NCI-H524 (cell line): ENCODE measurements at regions not wholly inside any gene's neighbourhood (a gene's known extent, or its start where the extent isn't known, plus 50 kb on each side); places are given as distances from the start of the nearest gene placed in this dataset.
A peak's percentile ranks its signal among the peaks of the same experiment; 100 is the strongest.
"Not testable (repeated sequence)": the region's sequence is repeated elsewhere in the genome, so short reads cannot be mapped to it uniquely, and the experiment has no call there.

ENCODE experiments used
- DNase-seq, 2 experiments: peaks; one replicate each; lab custom pipeline; 2025; lab: John Stamatoyannopoulos, UW

DNA sequence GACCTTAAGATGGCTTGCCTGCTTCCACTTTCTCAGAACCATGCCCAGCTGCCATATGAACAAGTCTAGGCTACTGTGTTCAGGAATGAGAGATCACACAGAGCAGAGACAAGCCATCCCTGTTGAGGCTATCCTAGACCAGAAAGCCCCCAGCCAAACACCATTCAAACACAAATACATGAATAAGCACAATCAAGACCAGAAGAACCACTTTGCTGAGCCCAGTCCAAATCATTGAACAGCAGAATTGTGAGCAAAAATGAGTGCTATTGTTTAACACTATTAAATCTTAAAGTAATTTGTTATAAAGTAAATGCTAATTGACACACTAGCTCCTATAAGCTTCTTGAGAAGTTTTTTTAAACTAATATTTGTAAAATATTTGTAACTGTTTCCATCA is 79.0 kb upstream of the LYZL1 start:
- DNase-seq, result no peak

DNA sequence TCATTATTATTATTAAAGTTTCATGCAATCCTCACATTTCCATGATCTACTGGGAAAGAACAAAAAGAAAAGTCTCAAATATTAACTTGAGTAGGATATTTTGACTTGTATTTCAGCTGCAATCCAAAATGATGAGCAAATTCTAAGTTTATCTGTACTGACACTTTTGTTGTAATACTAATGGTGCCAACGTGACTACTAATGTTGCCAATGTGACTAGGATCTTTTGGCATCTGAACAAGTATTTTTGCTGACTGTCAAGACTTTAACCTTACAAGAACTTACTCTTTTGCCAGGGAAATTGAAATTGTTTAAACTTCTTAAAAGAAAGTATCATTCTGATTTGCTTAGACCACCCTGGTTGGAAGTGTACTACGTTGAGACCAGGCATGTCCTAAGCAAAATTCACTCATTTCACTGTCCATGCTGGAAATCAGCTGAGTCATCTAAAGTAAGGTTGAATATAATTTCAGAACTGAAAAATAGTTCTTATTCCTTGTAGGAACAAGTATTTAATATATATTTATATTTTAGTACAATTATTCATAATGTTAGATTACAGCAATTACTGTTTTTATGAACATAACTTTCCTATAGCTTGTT is 78.5 kb upstream of the LYZL1 start:
- no peak for DNase-seq

DNA sequence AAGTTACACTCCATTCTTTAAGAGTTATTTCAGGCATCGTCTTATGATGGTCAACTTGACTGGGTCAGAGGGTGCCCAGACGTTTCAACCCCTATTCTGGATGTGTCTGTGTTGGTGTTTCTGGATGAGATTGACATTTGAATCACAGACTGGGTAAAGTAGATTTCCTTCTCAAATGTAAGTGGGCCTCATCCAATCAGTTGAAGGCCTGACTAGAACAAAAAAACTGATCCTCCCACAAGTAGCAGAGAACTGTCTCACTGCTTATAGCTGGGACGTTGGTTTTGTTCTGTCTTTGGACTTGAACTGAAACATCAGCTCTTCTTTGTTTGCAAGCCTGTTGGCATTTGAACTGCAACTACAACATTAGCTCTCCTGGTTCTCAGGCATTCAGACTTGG is 76.3 kb upstream of the LYZL1 start:
- DNase-seq, result no peak

DNA sequence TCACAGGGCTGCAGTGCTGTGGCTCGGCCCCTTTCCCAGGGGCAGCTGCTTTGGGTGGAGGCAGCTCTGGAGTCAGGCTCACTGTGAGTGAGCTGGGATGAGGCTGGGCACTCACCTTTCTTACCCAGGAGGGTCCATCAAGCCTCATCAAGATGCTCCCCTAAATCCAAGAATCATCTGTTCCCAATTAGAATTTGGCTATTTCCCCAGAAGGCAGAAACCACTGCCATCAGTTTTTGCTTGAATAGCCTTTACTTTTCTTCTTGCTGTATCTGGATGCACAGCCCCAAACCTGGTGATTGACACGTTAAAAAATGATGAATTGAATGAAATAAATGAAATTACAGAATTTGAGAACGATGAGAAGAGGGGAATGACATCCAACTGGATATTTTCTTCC is 74.3 kb upstream of the LYZL1 start:
- DNase-seq, result no peak

DNA sequence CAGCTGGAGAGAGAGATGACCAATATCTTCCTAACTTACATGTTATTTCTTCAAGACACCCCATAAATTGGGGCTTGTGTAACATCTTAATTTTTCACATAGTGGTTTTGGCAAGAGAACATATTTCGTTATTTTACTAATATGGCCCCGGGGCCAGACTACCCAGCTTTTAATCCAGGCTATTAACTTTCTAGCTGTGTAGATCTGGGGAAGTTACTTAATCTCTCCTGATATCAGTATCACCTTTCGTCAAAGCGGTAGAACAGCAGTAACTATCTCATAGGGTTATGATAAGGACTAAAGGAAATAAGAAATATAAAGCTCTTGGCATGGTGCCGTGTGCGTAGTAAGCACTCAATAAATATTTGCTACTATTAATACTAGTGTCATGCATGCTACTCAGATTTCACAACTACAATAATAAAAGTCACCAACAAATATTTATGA is 71.6 kb upstream of the LYZL1 start:
- no peak for DNase-seq

DNA sequence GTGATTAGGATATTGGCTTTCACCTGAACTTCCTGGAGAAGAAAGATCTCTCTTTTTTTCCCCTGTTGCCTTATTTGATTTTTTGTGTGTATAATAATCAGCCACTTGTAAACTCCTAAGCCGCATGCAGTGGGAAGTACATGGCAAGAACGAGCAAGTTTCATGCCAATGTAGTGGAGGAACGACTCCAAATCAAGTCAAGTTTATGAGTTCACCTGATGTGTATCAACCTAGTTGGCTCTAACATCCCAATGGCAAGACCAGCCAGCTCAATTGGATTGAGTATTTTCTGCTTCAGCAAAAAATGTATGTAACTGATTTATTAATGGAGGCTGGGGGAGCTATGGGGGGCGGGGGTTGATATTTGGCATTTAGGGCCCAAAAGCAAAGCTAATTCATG is 65.5 kb upstream of the LYZL1 start:
- DNase-seq, result no peak

GRCh38 chr10:29224631-29225030 is 64.2 kb upstream of the LYZL1 start:
- no peak for DNase-seq

- DNase-seq, result peak; percentile 49 to 85
These were observed 61.7 kb upstream of the LYZL1 start for GRCh38 chr10:29227201-29227600.

DNA sequence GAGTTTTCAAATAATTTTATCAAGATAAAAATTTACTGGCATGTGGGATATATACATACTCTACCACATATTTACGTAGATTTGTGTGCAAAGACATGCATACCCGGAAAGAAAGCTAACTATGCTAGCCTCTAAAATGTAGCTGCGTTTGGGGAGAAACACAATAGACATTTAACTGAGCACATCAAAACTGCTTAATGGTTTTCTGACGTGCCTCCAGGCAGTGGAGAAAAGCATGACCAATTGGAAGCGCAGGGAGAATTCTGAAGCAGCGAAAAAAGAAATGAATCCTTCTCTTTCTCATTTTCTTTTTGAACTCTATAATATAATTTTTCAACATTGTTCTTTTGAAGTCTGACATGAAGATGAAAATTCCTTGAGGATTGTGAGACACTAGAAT is 60.3 kb upstream of the LYZL1 start:
- no peak for DNase-seq

GRCh38 chr10:29229258-29229705 is 59.6 kb upstream of the LYZL1 start:
- DNase-seq, result no peak

DNA sequence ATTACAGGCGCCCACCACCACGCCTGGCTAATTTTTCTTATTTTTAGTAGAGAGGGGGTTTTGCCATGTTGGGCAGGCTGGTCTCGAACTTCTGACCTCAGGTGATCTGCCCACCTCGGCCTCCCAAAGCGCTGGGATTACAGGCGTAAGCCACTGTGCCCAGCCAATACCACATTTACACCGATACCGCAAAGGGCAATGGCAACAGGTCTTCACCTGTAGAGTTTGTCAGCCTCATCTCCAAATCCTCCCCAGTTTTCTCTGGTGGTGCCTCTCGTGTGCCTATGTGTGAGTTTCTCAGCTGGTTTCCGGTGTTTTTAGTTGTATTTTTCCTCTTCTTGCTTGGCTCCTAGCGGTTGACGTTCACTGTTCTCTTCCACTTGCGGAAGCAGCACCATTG is 52.0 kb upstream of the LYZL1 start:
- not testable (repeated sequence) for DNase-seq

- no peak for DNase-seq
These were observed 51.1 kb upstream of the LYZL1 start for GRCh38 chr10:29237786-29238185.

DNA sequence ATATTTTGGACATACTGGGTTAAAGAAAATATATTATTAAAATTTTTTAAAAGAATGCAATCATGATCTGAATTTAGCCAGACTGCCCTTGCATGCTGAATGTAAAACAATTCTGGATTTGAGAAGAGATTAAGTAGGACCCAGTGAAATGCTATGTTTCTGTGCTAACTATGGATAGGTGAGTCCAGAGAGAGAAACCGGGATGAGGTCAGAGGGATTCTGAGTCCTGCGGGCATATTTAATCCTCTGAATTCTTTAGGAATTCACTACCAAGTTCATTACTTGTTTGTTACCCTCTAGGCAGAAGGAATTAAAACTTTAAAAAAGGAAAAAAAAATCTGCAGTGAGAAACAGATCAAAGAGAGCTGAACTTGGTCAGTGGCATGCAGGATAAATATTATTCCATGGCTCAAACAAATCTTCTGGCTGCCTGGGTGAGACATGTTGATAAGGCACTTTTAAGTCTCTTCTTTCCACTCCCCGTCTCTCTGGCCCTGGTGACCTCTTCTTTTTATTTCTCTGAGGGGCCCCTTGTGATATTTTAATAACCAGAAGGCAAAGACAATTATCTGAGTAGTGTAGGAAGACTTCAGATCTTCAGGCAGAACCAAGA is 50.2 kb upstream of the LYZL1 start:
- DNase-seq, result no peak
